Fibroblast of peridontal ligament (primary cell): ENCODE measurements at regions not wholly inside any gene's neighbourhood (a gene's known extent, or its start where the extent isn't known, plus 50 kb on each side); places are given as distances from the start of the nearest gene placed in this dataset.

Source experiments
- DNase-seq: peaks from one replicate; pipeline ENCODE4 v3.0.0-alpha.2; 2010; ENCODE audit errors: extremely low read depth

- DNase-seq: no peak
Measured at GRCh38 chr13:37409756-37410155, 188.8 kb downstream of the POSTN start.

- no peak for DNase-seq
Measured at GRCh38 chr13:37407156-37407555, 191.4 kb downstream of the POSTN start.

- no peak for DNase-seq
Measured at GRCh38 chr13:37406031-37406430, 192.5 kb downstream of the POSTN start.

GRCh38 chr13:37403776-37404527 is 194.6 kb downstream of the POSTN start:
- peak; percentile 100 for DNase-seq

GRCh38 chr13:37401721-37402120 is 196.8 kb downstream of the POSTN start:
- DNase-seq: no peak

- peak; percentile 37 for DNase-seq
Measured at GRCh38 chr13:37397535-37397934, 201.0 kb downstream of the POSTN start.

- no peak for DNase-seq
Measured at GRCh38 chr13:37395544-37395943, 203.0 kb downstream of the POSTN start.

GRCh38 chr13:37392389-37392788 is 206.2 kb downstream of the POSTN start:
- DNase-seq: no peak

GRCh38 chr13:37390735-37391134 is 207.8 kb downstream of the POSTN start:
- DNase-seq: no peak

- DNase-seq: peak; percentile 72
Measured at GRCh38 chr13:37385956-37386670, 212.5 kb downstream of the POSTN start.

GRCh38 chr13:37385248-37385647 is 213.3 kb downstream of the POSTN start:
- DNase-seq: no peak

- no peak for DNase-seq
Measured at GRCh38 chr13:37383856-37384370, 214.7 kb downstream of the POSTN start.

GRCh38 chr13:37383046-37383445 is 215.5 kb downstream of the POSTN start:
- peak; percentile 40 for DNase-seq

GRCh38 chr13:37382146-37382545 is 216.4 kb downstream of the POSTN start:
- peak; percentile 71 for DNase-seq

GRCh38 chr13:37381502-37381901 is 217.1 kb downstream of the POSTN start:
- peak; percentile 71 for DNase-seq

- no peak for DNase-seq
Measured at GRCh38 chr13:37379841-37380240, 218.7 kb downstream of the POSTN start.

GRCh38 chr13:37375724-37376123 is 222.8 kb downstream of the POSTN start:
- DNase-seq: no peak

GRCh38 chr13:37375071-37375470 is 223.5 kb downstream of the POSTN start:
- no peak for DNase-seq

- peak; percentile 80 for DNase-seq
Measured at GRCh38 chr13:37369616-37370015, 229.0 kb downstream of the POSTN start.

GRCh38 chr13:37368501-37368900 is 230.1 kb downstream of the POSTN start:
- DNase-seq: peak; percentile 34

GRCh38 chr13:37366044-37366770 is 232.4 kb downstream of the POSTN start:
- no peak for DNase-seq

- DNase-seq: no peak
Measured at GRCh38 chr13:37365496-37365895, 233.1 kb downstream of the POSTN start.
